IPS-NIHi7 (cell line): ENCODE measurements at regions not wholly inside any gene's neighbourhood (a gene's known extent, or its start where the extent isn't known, plus 50 kb on each side); places are given as distances from the start of the nearest gene placed in this dataset.

Source experiments
- DNase-seq: peaks from one replicate; pipeline ENCODE4 v3.0.0; 2012; ENCODE audit warnings: mixed read lengths; ENCODE audit errors: extremely low spot score

DNA sequence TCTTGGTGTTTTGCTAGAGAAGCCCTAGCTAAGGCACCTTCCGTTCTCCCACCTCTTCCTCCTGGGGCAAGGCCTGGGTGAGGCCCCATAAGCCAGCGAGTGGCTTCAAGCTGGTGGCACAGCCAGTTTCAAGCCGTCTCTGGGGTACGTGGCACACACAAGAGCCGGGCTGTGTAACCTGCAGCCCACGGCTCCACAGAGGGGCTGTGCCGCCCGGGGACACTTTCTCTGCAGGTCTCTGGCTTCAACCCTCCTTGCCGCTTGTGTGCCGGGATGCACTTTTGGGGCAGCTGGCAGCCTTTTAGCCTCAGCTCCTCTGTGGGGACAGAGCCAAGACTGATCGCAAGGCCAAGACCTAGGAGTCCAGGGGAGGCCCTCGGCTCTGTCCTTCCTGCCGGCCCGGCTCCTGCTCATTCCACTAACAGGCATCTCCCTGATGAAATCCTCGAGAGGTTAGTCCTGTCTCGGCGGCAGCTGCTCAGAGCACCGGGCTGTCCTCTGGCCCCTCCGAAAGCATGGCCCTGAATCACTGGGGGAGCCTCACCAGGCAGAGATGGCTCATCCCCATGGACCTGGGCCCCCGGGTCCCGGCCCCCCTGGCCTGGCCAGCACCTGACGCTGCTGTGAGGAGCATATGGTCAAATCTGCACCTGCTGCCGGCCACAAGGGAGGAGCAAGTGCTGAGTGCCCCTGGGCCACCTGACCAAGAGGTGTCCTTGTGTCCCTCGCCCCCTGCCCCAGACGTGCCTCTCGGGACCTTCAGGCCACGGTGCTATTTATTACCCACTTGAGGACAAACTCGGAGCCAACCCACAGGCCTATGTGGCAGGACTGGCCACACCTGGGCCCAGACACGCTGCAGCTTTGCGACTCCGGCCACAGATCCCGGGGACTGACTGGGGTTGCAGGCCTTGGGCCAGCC is 98.5 kb downstream of the METRNL start:
- DNase-seq: no peak

DNA sequence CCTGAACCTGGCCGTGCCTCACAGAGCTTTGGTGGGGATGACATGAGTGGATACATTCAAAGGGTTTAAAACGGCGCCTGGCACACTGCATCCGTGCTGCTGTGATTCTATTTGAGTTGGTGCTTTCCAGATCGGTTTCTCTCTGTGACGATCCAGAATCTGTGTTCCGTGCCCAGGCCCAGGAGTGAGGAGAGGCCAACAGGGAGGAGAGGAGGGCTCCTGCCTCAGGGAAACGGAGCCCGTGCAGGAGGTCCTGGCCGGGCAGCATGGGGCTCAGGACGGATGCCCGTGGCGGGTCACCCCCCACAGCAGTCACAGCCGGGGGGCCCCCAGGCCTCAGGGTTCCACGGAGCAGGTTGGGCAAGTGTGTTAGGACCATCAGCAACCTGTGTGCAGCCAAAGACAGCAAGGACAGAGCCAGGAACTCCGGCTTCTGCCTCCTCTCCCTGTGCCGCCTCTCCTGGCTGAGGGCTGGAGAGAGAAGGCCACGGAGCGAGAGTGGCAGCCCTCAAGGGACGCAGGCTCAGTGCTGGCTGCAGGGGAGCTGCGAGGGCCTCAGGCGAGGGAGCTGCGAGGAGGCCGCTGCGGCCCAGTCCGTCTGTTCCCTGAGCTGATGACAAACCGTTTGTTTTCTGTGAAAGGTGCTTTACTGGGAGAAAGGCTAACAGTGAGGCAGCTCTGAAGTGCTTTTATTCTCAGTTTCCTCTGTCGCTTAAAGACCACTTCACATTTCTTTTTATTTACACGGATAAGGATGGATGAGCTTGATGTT is 99.3 kb downstream of the METRNL start:
- no peak for DNase-seq

DNA sequence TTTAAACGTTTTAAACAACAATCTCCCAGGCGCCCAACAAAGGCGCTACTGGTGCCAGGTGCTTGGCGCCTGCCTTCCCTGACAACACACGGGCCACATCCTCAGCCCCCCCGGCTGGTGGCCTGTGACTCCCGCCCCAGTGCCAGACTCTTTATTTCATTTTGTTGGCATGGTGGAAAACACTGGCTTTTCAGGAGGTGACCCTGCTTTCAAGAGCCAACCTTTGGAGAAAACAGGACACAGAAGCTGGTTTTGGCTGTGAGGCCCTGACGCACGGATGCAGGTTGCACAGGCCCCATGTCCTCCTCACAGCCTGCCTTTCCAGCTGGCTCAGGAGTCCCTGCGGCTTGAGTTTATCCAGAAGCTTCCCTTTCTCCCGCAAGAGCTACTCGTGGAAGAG is 100.0 kb downstream of the METRNL start:
- DNase-seq: no peak

DNA sequence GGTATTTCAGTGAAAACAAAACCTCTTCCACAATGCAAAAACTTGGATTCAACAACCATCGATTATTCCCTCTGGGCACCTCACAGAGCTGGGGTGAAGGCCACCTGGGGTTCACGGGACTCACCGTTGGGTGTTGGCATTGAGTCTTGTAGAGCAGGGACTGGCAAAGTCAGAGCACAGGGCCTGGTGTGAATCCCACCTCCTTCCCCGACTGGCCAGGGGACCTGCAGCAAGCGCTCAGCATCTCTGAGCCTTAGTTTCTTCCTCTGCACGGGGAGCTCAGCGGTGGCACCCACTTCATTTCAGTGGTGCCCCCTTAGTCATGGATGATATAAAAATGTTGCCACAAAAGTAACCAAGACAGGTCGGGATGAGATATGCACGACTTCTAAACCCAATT is 100.4 kb downstream of the METRNL start:
- no peak for DNase-seq

DNA sequence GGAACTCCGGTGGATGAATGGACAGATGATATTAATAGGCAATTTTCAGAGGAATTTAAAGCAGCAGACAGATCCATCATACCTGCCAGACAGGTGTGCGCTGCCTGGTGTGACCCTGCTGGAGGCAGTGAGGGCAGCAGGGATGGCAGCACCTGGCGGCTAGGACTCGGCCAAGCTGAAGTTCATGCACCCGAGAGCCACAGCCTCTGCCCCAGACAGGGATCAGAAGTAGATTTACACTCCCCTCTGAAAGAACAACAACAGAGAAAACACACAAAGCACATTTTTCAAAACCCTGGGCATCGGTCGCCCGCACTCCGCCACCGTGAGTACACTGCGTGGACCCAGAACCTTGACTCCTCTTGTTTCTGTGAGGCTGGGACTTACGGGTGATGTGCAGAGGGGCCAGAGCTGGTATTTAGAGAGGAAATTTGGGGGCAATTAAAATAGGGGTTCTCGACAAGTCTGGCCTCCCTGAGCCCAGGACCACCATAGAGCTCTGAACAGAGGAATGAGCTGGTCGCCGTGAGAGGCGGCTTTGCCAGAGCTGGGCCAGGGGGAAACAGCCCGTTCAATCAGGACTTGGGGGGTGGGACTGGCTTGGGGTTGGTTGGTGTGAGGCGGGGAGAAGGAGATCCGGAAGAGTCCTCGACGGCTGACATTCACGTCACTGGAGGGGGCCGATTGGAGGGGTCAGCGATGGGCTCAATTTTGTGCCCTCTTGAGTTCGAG is 101.0 kb downstream of the METRNL start:
- no peak for DNase-seq

DNA sequence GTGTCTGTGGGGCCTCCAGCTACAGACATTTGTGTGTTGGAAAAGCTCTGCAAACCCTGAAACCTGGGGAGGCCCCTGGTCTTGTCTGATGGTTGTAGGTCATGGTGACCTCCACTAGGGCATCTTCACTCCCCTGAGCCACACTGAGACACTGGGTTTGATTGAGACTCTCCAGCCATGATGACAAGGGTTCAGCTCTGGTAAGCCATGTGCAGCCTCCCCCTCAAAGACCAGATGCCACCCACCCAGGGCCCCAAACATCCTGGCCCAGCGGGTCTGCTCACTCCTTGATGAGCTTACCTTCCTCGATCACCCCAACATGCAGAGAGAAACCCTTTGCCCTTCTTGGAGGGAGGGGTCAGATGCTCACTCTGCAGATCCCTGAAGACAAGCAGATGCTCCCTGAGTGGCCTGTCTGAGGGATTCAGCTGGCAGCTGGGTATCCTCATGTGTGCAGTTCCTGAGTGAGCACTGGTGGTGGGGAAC is 101.6 kb downstream of the METRNL start:
- no peak for DNase-seq

DNA sequence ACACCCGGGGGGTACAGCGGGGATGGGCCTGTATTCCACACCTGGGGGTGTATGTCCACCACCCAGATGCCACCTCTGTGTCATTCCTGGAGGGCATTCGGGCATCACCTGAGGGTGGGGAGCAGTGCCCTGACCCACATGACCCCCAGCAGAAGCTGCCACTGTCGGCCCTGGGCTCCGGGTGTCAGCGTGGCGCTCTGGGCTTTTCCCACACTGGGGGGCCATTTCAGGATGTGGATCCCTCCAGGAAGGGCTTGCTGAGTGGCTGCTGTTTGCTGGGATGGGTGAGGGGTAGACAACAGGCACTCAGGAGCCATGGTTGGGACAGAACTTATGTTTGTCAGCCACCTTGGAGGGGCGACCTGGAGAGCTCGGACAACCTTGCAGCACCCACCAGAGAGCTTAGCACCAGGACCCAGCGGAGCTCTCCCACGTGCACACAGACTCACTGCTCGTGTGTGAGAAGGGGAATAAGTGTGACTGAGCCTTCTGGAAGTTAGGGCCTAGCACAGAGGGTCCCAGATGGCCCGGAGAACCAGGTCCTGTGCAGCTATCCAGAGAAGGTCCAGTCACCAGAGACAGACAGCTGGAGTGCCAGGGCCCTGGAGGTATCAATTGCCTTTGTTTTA is 102.7 kb downstream of the METRNL start:
- DNase-seq: no peak

DNA sequence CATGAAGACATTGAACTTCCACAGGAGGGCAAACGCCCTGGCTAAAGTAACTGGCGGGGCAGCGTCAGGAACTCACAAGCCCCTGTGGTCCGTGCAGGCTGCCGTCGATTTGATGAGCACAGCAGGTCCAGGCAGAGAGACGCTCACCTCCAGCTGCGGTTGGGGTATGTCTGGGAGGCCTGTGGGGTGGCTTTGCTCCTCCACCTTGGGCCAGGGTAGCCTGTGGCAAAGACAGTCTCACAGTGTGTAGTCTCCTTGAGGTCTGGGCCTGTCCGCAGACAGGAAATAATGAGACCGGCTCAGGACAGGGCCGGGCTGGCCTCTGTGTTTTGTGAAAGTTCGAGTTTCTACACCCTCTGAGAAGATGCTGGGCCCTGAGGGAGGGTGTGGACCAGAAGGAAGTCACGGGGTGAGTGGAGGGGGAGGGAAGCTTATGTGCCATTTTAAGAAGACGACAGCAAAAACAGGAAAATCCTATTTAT is 103.3 kb downstream of the METRNL start:
- no peak for DNase-seq

DNA sequence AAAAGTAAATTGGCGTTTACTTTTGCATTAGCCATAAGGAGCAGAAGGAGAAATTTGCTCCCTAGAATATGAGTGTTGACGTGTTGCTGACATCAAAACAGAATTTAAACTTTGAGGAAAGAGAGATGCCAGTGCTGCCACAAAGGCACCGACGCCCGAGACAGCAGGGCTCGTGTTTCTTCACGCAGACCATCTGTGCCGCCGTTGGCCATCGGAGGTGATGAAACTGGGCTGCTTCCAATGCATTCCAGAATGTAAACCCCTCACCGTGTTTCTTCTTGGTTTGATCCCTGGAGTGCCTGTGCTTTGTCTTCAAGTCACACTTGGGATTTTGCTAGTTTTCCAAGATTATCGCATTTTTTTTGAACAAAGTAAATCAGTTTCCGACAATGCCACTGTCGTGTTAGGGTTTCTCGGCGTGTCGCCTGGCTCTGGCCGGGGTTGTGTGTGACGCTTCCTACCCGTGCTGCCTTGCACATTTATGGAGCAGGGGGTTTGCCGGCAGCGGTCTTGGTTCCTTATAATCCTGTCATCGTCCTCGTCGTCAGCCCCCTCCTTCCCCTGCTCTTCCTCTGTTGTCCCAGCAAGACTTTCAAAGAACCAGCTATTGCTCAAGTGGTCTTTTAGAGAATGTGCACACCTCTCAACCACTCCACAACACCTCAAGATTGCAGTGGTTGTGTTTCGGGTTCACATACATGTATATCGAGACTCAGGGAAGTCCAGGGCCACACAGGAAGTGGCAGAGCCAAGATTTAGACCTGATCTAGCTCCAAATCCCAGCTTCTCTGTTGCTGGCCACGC is 103.9 kb downstream of the METRNL start:
- no peak for DNase-seq

DNA sequence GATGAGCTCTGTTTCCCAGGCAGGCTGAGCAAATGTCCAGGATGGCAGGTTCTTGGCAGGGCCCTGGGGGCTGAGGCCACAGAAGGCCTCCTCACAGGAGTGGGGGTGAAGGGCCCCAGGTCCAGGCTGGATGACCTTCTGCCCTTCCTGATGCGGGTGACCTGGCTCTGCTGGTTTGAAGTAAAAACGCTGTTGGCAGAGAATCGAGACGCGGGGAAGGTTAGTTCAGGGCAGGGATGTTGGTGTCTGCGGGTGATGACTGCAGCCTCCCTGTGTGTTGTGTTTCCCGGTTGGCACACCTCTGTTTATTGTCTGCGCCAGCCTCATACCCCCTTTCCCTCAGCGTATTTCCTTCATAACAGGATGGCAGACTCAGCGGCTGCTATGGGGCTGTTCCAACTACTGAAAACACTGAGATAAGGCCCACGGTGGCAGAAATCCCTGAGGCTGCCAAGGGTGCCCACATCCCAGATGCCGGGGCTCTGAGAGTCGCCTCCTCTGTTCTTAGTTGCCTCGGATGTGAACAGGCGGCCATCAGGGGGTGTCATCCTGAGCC is 104.6 kb downstream of the METRNL start:
- DNase-seq: no peak

DNA sequence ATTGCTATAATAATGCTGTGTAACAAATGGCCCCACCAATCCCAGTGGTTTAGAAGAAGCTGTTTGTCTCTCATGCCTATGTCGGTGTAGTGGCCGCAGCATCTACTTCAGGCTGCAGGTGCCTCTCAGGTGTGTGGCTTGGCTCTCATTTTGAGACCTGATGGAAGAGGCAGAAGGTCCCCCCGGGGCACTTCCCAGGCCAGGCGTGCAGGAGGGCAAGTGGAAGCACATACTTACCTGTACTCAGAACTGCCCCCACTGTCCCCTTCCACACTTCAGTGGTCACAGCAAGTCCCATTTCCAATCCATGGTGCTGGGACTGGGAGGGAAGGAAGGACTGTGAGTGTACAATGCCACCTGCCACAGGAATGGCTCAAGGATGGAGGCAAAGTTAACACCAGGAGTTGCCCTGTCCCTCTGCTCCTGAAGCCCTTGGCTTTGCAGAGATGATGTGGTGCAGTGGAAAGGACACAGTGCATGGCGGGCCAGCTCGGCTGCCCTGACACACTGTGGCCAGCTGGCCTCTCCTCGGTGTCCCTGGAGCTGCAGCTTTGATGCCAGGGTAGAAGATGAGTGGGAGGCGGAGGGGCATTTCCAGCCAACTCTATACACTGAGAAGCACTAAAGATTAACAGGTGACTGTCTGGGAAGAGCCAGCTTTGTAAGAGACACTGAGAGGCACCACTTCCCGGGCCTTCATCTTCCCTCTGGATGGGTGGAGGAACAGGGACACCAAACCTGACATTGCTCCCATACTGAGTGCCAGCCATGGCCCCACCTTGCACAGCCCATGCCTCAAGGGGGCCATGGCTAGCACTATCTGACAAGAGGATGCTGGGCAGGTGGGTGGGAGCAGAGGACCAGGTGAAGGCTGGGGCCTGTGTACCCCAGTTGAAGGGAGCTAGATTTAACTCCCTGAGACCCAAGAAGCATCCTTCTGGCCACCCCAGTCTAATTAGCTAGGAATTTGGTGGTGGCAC is 105.9 kb downstream of the METRNL start:
- DNase-seq: no peak

DNA sequence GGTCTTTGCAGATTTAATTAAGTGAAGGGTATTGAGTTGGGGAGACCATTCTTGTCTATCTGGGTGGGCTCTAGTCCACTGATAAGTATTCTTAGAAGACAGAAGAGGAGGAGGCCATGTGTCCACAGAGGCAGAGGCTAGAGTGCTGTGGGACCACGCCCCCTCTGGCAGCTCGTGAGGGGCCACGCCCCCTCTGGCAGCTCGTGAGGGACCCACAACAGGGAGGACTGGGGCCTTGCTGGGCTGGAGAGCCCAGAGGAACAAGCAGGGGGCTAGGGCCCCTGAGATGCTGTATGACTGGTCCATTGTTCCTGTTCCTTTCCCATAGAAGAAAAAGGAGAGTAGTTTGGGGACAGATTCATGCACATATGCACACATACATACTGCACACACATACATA is 106.8 kb downstream of the METRNL start:
- DNase-seq: peak; percentile 84

DNA sequence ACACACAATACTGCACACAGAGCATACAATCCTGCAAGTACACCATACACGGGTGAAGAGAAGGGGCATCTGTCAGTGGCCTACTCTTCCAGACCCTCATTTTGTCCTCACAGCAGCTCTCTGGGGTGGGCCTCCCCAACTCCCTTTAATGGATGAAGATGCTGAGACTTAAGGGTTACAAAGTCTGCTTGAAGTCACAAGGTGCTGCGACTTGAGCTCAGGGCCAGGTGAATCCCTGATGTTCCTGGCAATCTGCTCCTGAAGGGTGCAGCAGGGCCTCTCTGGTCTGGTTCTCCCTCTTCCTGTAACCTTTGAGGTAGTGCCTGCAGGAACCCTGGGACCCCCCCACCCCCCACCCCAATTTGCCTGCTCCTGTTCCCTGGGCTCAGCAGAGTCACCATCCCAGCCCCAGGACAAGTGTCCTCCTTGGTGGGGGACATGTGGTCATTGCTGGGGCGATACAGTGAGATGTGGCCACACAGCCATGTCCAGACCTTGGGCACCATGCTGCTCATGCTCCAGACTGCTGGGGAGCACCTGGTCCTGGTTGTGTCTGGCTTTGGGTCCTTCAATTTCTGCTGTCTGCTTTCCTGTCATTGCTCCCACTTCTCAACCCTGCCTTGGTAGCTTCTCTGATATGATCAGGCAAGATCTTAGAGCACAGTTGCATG is 107.5 kb downstream of the METRNL start:
- DNase-seq: no peak

DNA sequence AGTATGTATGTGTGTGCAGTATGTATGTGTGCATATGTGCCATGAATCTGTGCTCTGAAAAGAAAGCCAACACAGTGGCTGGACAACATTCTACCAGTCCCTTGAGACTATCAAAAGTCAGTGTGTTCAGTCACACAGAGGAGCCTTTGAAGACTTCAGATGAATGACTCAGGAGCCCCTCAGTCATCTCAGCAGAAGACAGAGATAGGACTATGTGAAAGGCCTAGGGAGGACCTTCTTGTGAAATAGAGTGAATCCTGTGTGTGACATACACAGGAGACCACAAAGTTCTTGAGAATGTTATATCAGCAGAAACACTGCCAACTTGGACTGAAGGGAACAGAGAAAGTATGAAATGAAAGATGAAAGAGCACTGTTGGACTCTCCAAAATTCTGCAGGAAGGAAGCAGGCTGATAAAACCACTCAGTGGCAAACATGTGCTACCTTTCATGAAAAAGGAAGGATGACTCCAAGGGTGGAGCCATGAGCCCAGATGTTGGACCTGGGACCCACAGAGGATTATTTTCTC is 108.4 kb downstream of the METRNL start:
- DNase-seq: no peak

DNA sequence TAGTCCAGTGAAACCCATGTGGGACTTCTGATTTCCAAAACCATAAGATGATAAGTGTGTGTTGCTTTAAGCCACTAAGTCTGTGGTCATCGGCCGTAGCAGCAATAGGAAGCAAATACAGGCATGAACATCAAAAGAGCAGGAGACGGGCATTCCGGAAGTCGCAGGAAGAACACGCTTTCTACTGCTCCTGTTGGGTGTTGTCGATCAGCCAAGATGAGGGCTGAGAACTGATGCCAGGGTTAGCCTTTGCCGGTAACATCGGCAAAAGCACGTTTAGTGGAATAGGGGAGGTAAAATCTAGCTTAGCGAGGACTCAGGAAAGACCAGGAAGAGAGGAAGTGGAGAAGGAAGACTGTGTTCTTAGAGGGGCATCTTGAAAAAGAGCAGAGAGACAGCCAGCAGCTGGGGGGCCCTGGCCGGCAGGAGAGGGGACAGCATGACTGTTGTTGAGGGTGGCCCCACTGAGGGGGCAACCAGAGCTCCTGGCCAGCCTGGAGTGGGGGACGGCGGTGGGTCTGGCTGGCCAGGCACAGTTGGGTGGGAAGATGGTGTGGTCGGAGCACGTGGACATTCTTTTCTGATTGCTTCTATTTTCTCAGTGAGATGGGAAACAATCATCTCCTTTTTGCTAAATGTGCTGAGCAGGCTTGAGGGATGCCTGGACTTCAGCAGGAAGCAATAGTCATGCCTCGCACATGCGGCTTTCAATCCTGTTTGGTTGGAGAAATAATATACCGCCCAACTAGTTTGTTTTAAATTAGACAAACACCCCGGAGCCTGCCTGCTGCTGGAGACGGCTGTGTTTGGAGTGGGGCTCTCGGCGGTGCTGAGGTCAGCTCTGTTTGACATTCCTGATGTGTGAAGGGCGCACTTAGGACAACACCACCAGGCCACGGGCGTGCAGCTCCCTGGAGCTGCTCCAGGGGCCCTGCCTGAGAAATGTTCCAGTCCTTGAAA is 109.9 kb downstream of the METRNL start:
- no peak for DNase-seq

DNA sequence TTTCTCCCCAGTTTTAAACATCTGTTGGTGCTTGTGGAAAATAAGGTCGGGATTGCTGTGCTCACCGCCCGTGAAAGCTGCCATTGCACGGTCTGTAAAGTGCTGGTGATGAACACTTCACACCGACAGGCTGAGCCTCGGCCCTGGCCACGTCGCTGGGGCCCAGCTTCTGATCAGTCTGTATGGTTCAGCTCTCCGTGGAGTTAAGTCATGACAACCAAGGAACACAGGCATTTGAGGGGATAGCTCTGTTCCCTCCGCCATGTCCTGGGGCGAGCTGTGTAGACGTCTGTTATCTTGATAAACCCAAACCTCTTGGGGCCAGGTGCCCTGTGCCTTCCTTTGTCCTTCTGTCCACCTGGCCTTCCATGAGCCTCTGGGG is 110.6 kb downstream of the METRNL start:
- DNase-seq: no peak
